GM11168 (cell line): ENCODE measurements at regions not wholly inside any gene's neighbourhood (a gene's known extent, or its start where the extent isn't known, plus 50 kb on each side); places are given as distances from the start of the nearest gene placed in this dataset.
"Not testable (repeated sequence)": the region's sequence is repeated elsewhere in the genome, so short reads cannot be mapped to it uniquely, and the experiment has no call there.

Experiments
- in situ Hi-C: fragments of 300-500 bp; cut with MboI; formaldehyde crosslinking; loops from one replicate; pipeline ENCODE4 v1.12.0; 2022; ENCODE audit warnings: low sequenced_read_pairs; ENCODE audit not compliant: unreplicated experiment

GRCh38 chr5:106660681-106661080 lies 1010.1 kb downstream of the EFNA5 start:
- in situ Hi-C loops: no loop called here

GRCh38 chr5:106658150-106658549 lies 1012.6 kb downstream of the EFNA5 start:
- in situ Hi-C loops: no loop called here

DNA sequence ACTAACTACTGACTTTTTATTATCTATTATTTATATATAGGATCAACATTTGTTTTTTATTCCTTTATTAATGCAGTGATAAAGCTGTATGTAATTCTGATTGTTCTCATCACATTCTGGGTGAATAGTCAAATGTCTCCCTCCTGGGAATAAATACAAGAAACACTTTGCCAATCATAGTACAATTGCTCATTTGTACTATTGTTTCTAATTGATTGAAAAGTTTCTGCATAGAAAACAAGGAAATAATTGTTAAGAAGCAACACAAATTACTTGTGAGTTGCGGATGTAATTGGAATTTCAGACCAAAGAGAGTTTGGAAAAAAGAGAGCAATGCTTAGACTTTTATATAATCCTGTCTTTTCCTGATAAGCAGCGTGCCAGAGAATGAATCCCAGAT lies 1013.9 kb downstream of the EFNA5 start:
- in situ Hi-C loops: no loop called here

GRCh38 chr5:106649031-106649430 lies 1021.7 kb downstream of the EFNA5 start:
- in situ Hi-C loops: no loop called here

- in situ Hi-C loops: no loop called here
These were observed 1022.3 kb downstream of the EFNA5 start for GRCh38 chr5:106648401-106648800.

DNA sequence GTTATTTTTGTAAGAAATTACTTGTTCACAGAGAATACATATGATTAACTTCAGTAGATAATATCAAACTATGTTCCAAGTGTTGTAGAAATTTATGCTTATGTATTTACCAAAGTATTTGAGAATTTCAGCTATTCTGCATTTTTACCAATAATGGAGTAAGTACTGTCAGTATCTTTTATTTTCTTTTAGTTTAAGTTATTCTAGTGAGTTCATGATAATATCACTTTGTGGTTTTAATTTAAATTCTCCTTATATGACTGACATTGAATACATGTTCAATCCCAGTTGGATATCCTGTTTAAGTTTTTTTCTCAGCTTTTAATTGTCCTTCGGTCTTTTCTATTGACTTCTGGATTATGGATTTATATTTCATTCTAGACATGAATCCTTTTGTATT lies 1024.6 kb downstream of the EFNA5 start:
- in situ Hi-C loops: no loop called here

- in situ Hi-C loops: no loop called here
These were observed 1030.2 kb downstream of the EFNA5 start for GRCh38 chr5:106640511-106640910.

- in situ Hi-C loops: no loop called here
These were observed 1031.2 kb downstream of the EFNA5 start for GRCh38 chr5:106639488-106639887.

- in situ Hi-C loops: no loop called here
These were observed 1033.5 kb downstream of the EFNA5 start for GRCh38 chr5:106637275-106637674.

- in situ Hi-C loops: no loop called here
These were observed 1036.4 kb downstream of the EFNA5 start for GRCh38 chr5:106634375-106634774.

- in situ Hi-C loops: no loop called here
These were observed 1036.9 kb downstream of the EFNA5 start for GRCh38 chr5:106633825-106634224.

DNA sequence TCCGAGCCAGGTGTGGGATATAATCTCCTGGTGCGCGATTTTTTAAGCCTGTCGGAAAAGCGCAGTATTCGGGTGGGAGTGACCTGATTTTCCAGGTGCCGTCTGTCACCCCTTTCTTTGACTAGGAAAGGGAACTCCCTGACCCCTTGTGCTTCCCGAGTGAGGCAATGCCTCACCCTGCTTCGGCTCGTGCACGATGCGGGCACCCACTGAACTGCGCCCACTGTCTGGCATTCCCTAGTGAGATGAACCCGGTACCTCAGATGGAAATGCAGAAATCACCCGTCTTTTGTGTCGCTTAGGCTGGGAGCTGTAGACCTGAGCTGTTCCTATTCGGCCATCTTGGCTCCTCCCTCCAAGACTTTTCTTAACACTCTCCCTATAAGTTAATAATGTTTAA lies 1042.3 kb downstream of the EFNA5 start:
- in situ Hi-C loops: not testable (repeated sequence)

GRCh38 chr5:106610041-106610440 lies 1060.7 kb downstream of the EFNA5 start:
- in situ Hi-C loops: no loop called here

DNA sequence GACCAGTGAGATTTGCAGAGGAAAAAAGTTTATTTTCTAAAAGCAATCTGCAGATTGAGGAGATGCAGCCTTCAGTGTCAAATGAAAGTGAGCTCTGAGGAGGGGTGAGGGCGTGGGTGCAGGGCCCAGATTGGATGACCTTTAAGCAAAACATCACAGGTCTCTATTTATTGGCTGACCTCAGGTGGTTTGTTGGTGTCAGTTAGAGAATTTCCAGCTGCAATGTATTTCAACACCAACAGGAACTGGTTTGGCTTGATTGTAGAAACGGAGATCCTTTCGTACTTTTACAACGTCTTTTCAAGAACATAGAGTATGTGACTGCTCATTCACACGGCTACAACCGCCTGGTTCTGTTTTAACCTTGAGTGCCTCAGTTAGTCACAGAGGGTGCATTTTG lies 1069.1 kb downstream of the EFNA5 start:
- in situ Hi-C loops: no loop called here

DNA sequence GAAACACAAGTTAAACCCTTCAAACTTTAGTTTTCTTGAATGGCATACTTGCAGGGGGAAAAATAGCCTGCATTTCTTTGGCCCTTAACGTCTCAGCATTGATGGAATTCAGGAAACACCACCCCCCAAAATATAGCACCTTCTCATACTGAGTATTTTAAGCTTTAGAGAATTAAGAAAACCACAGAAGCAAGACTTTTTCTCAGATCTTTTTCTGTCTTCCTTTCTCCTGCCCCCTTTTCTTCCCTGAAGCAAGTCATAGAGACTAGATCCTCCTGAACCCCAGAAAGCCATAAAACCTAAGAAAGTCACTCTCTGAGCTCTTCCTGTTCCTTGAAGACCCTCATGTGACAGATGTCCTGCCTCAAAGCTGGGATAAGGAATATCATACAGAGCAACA lies 1069.9 kb downstream of the EFNA5 start:
- in situ Hi-C loops: no loop called here

DNA sequence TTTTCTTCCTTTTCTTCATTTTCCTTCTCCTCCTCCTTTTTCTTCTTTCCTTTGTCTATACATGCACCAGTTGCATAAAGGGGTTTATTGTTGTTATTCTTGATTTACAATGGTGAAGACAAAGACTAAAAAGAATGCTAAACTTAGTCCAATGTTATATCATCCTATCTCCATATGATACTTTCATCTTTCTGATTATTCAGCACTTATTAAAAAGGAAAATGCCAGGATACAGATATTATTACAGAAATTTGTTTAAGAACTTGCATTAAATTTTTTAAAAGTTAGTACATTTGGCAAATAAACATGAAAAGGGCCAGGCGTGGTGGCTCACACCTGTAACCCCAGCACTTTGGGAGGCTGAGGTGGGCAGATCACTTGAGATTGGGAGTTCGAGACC lies 1074.9 kb downstream of the EFNA5 start:
- in situ Hi-C loops: no loop called here

DNA sequence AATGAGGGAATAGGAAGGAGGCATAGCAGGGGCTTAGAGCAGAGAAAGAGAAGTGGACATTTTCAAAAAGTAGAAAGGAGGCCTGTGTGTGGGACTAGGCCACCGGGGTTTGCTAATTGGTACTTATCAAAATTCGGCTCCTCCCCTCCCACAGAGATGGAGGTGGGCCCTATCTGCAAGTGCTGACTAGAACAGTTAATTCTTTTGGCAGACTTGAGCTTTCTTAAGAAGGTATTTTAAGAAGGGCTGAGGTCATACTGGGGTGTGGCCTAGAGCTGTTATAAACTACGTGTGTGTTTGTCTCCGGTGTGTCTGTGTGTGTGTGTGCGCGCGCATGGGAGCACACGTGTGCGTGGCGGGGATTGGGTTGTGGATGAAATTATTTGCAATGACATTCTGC lies 1086.5 kb downstream of the EFNA5 start:
- in situ Hi-C loops: no loop called here

DNA sequence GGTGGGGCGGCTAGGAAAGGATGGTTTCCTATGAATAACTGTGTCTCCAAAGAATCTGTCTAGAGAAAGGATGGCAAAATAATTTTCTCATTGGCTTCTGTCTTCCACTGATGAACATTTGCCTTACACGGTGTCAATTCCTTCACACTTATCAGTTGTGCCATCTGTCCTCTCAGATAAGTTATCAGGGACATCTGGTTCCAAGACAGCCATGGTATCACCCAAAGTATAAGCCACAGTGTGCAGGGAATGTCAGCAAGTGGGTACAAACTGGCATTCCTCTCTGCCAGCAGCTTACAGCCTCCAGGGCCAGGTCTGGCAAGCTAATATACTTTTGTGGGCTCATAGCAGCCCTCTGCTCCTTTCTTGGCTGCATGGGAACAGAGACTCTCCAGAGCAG lies 1092.0 kb downstream of the EFNA5 start:
- in situ Hi-C loops: no loop called here

DNA sequence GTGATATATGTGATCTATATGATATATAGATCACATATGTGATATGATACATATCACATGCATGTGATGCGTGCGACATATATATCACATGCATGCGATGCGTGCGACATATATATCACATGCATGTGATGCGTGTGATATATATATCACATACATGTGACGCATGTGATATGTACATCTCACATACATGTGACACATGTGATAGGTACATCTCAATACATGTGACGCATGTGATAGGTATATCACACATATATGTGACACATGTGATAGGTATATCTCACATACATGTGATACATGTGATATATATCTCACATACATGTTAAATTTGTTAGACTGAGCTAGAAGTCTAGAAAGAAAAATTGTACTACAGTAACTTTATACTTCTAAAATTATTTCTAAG lies 1095.9 kb downstream of the EFNA5 start:
- in situ Hi-C loops: no loop called here

DNA sequence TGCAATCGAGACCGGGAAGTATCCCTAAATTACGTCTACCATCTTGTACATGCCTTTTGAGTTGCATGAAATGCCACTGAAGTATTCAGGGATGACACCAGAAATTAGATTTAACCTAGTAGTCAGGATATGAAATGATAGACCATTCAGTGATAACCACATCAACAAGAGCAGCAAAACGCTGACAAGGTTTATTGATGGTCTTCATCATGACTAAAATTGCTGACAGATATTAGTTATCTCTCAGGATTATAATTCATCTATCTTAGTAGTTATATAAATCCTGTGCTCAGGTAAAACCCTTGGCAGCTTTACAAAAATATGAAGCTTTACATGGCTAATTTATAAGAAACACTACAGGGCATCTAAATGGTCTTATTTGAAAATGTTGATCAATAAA lies 1104.7 kb downstream of the EFNA5 start:
- in situ Hi-C loops: no loop called here

DNA sequence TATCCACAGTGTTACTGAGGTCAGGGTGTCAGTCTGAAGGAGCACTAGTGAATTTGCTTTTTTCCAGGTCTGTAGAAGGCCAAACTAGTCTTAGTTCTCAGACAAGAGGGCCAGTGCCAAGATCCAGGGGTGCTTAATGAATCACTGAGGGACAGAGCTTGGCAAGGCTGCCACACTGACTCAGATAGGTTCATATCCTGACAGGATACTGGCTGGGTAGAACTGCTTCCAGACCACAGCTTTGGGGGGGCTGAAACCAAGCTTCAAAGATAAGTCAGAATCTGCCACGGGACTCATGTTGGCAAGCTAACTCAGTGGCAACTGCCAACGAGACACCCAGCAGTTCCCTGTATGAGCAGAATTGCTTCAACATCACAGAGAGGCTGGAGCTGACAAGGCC lies 1125.4 kb downstream of the EFNA5 start:
- in situ Hi-C loops: no loop called here

DNA sequence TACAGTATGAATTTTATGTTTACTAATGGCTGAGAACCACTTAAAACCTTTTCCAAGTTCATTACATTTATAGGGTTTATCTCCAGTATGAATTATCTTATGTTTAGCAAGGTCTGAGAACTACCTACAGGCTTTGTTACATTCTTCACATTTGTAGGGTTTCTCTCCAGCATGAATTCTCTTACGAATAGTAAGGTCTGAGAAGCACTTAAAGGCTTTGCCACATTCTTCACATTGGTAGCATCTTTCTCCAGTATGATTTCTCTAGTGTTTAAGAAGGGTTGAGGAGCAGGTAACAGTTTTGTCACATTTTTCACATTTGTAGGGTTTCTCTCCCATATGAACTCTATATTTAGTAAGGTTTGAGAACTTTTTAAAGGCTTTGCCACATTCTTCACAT lies 1127.4 kb downstream of the EFNA5 start:
- in situ Hi-C loops: no loop called here

- in situ Hi-C loops: no loop called here
These were observed 1140.6 kb downstream of the EFNA5 start for GRCh38 chr5:106530150-106530549.
